CD4-positive, alpha-beta T cell (primary cell): ENCODE measurements at regions not wholly inside any gene's neighbourhood (a gene's known extent, or its start where the extent isn't known, plus 50 kb on each side); places are given as distances from the start of the nearest gene placed in this dataset.

Source experiments
- ATAC-seq: fragments of 200-7000 bp; cut with Tn5 transposase; one replicate; pipeline ENCODE4 v1.10.0; 2022; ENCODE audit warnings: mild to moderate bottlenecking; ENCODE audit not compliant: poor library complexity
- CTCF ChIA-PET: fragments of 350-600 bp; sonication (Branson Sonifier 250); formaldehyde crosslinking; loops from one replicate; lab custom pipeline; 2021; ENCODE audit warnings: antibody characterized with exemption, inconsistent platforms; lab: Charles Lee
- POLR2A ChIA-PET: fragments of 350-600 bp; sonication (Branson Sonifier 250); formaldehyde crosslinking; loops from one replicate; lab custom pipeline; 2021; ENCODE audit warnings: antibody characterized with exemption, inconsistent platforms; lab: Charles Lee
- DNase-seq, 14 experiments: peaks; one replicate each; pipeline ENCODE4 v3.0.0-alpha.2; 2013 to 2020; ENCODE audit warnings: mixed read lengths in 2 of 14
- H3K27ac ChIP-seq, 2 donors: one replicate each; pipeline versions ENCODE4 v1.5.1 to v1.7.0; 2013; ENCODE audit warnings: low read length in 2 of 2, low read depth in 1 of 2, mild to moderate bottlenecking in 1 of 2
- H3K27me3 ChIP-seq, 2 experiments: 1 replicate in 1 of 2; 2 replicates in 1 of 2; pipeline versions ENCODE4 v1.6.1 to v1.7.0; 2013; ENCODE audit warnings: low read length in 2 of 2, control low read depth in 1 of 2, mild to moderate bottlenecking in 1 of 2, moderate library complexity in 1 of 2; ENCODE audit not compliant: insufficient read depth in 2 of 2, control insufficient read depth in 1 of 2
- H3K36me3 ChIP-seq: one replicate; pipeline ENCODE4 v1.6.1; 2013; ENCODE audit warnings: low read length, control low read depth; ENCODE audit not compliant: insufficient read depth
- H3K4me1 ChIP-seq: one replicate; pipeline ENCODE4 v1.6.1; 2013; ENCODE audit warnings: low read length, control low read depth; ENCODE audit not compliant: insufficient read depth
- H3K4me3 ChIP-seq: one replicate; pipeline ENCODE4 v1.5.1; 2013; ENCODE audit warnings: mild to moderate bottlenecking, low read length, moderate library complexity
- H3K9me3 ChIP-seq, 2 experiments: 1 replicate in 1 of 2; 2 replicates in 1 of 2; pipeline versions ENCODE4 v1.6.1 to v1.7.0; 2013; ENCODE audit warnings: low read length in 2 of 2, mild to moderate bottlenecking in 2 of 2, control low read depth in 1 of 2, moderate library complexity in 1 of 2; ENCODE audit not compliant: control insufficient read depth in 1 of 2, insufficient read depth in 1 of 2
- H3K27ac Mint-ChIP-seq: one replicate; pipeline ENCODE4 v1.8.0; 2020; ENCODE audit warnings: mixed read lengths
- H3K27me3 Mint-ChIP-seq: one replicate; pipeline ENCODE4 v1.8.0; 2021; ENCODE audit warnings: mixed read lengths
- H3K36me3 Mint-ChIP-seq: one replicate; pipeline ENCODE4 v1.8.0; 2021; ENCODE audit warnings: low read depth, mixed read lengths
- H3K4me1 Mint-ChIP-seq: one replicate; pipeline ENCODE4 v1.8.0; 2021; ENCODE audit warnings: low read depth, mixed read lengths
- H3K4me3 Mint-ChIP-seq: one replicate; pipeline ENCODE4 v1.8.0; 2020; ENCODE audit warnings: mild to moderate bottlenecking, mixed read lengths
- H3K9me3 Mint-ChIP-seq: one replicate; pipeline ENCODE4 v1.8.0; 2020; ENCODE audit warnings: mixed read lengths
- intact Hi-C, 2 experiments: fragments of 100-400 bp; cut with DNase I in 1 of 2; cut with micrococcal nuclease in 1 of 2; formaldehyde crosslinking; loops; one replicate each; pipeline versions ENCODE4 v1.15.1 to v1.9.0; 2023 to 2025; cut with DNase I, micrococcal nuclease
- TF ChIP-seq, protein P1 (sequence below): fragments of 200-600 bp; IDR thresholded peaks from one replicate; pipeline ENCODE4 v1.8.0; 2022; ENCODE audit warnings: antibody characterized with exemption, mild to moderate bottlenecking

DNA sequence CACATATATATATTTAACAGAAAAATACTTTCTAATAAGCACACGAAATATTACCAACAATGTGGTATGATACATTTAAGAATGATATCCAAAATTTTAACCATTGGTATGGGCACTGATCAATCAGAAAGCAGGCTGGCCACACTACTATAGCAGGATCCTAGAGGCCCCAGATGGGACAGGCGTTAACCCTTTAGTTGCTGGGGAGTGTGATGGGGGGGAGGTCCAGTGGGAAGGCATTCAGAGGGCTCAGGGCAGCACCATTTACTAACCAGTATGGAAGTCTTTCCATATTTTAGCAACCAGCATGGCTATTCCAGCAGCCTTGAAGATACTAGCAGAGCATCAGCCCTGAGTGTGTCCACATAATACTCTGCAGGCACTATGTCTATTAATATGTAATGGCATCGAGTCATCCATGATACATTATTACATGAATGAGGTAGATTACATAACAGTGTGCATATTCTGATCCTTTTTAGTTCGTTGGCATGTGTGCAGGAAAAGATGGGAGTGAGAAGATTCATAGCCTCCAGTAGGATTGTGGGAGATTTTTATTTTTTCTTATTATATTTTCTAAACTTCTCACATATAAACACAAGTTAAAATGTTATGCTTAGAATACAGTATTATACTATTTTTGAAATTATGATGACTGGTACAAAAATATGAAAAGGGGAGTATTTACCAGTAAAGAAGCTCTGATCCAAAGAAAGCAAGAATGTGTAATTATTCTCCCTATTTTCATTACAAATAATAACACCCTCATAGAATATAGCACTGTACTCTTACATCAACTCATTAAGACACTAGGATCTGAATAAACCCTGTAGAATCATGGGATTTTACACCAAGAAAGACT lies 78.9 kb downstream of the FAM217A start:
- H3K4me1 Mint-ChIP-seq, result peaks cover 40% of the 10 kb centered on the region
- Histone ChIP-seq H3K4me1 (no peaks in the 10 kb centered on the region), H3K36me3 (no peaks in the 10 kb centered on the region), H3K27me3 (no peaks in the 10 kb centered on the region), H3K27ac (no peak overlapping the region), H3K9me3 (no peaks in the 10 kb centered on the region), H3K4me3 (no peak overlapping the region)
- intact Hi-C loops, result loop anchor here in 1 of 2 experiments (10.0 kb wide), 1 partner anchor 65 kb away; no protein-coding TSS in a partner anchor
- H3K36me3 Mint-ChIP-seq, result peaks cover 7% of the 10 kb centered on the region
- H3K4me3 Mint-ChIP-seq, result no peak overlapping the region
- TF ChIP-seq, protein P1, sequence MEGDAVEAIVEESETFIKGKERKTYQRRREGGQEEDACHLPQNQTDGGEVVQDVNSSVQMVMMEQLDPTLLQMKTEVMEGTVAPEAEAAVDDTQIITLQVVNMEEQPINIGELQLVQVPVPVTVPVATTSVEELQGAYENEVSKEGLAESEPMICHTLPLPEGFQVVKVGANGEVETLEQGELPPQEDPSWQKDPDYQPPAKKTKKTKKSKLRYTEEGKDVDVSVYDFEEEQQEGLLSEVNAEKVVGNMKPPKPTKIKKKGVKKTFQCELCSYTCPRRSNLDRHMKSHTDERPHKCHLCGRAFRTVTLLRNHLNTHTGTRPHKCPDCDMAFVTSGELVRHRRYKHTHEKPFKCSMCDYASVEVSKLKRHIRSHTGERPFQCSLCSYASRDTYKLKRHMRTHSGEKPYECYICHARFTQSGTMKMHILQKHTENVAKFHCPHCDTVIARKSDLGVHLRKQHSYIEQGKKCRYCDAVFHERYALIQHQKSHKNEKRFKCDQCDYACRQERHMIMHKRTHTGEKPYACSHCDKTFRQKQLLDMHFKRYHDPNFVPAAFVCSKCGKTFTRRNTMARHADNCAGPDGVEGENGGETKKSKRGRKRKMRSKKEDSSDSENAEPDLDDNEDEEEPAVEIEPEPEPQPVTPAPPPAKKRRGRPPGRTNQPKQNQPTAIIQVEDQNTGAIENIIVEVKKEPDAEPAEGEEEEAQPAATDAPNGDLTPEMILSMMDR, result no peak
- H3K27me3 Mint-ChIP-seq, result no peaks in the 10 kb centered on the region
- no peak for DNase-seq
- no peak for ATAC-seq
- POLR2A ChIA-PET, result no interaction called here
- CTCF ChIA-PET, result no interaction called here
- H3K9me3 Mint-ChIP-seq, result no peaks in the 10 kb centered on the region
- no peak overlapping the region for H3K27ac Mint-ChIP-seq

DNA sequence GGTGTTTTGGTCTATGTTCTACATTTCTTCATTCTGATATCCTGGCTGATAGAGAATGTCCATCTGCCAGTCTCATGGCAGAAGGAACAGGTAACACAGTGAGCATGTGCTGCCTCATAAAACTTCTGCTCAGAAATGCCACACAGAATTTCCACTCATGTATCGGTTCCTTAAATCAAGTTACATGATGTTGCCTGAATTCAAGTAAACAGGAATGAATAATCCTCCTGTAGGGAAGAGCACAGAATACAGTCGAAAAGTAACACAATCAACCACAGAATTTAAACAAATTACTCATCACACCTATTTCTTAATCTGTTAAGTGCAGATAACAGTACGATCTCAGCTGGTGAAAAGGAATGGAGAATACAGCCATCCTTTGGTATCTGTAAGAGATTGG lies 74.7 kb downstream of the FAM217A start:
- Mint-ChIP-seq H3K4me1 (peaks cover 52% of the 10 kb centered on the region), H3K36me3 (peaks cover 11% of the 10 kb centered on the region), H3K27ac (no peak overlapping the region), H3K4me3 (no peak overlapping the region), H3K27me3 (no peaks in the 10 kb centered on the region), H3K9me3 (no peaks in the 10 kb centered on the region)
- CTCF ChIA-PET, result no interaction called here
- Histone ChIP-seq H3K9me3 (no peaks in the 10 kb centered on the region), H3K4me3 (no peak overlapping the region), H3K36me3 (peaks cover 2% of the 10 kb centered on the region), H3K27ac (no peak overlapping the region), H3K4me1 (no peaks in the 10 kb centered on the region), H3K27me3 (no peaks in the 10 kb centered on the region)
- intact Hi-C loops, result loop anchor here in 1 of 2 experiments (10.0 kb wide), 1 partner anchor 69 kb away; no protein-coding TSS in a partner anchor
- POLR2A ChIA-PET, result interaction anchor here (1.0 kb wide), 1 partner anchor 14 kb away, joined by 4 read pairs; no protein-coding TSS in a partner anchor
- ATAC-seq (no peak), DNase-seq (no peak)
- TF ChIP-seq, protein P1, result no peak

GRCh38 chr6:4008324-4009047 lies 70.5 kb downstream of the FAM217A start:
- Mint-ChIP-seq H3K27me3 (no peaks in the 10 kb centered on the region), H3K27ac (peak overlapping the region; percentile 10), H3K9me3 (no peaks in the 10 kb centered on the region), H3K36me3 (peaks cover 26% of the 10 kb centered on the region), H3K4me3 (no peak overlapping the region), H3K4me1 (peaks cover 71% of the 10 kb centered on the region)
- TF ChIP-seq, protein P1, result peak; percentile 70
- no peaks in the 10 kb centered on the region for H3K9me3 ChIP-seq
- ChIA-PET CTCF (interaction anchor here (0.8 to 5.1 kb wide), 12 partner anchors 9 to 1243 kb away, joined by 3 to 26 read pairs (median 4); partner anchors contain the start of genes FAM50B and WRNIP1), POLR2A (interaction anchor here (1.5 to 3.4 kb wide), 3 partner anchors 9 to 13 kb away, joined by 8 to 24 read pairs (median 19); a partner anchor contains a TSS)
- DNase-seq, result peak in 5 of 14 experiments; percentile 10 to 80 (median 68)
- H3K36me3 ChIP-seq, result peaks cover 5% of the 10 kb centered on the region
- H3K27me3 ChIP-seq, result no peaks in the 10 kb centered on the region
- no peak overlapping the region for H3K27ac ChIP-seq
- intact Hi-C loops, result loop anchor here (1.0 to 10.0 kb wide), 5 partner anchors 10 to 266 kb away; no protein-coding TSS in a partner anchor
- no peak overlapping the region for H3K4me3 ChIP-seq
- ATAC-seq, result peak; percentile 85
- H3K4me1 ChIP-seq, result peaks cover 15% of the 10 kb centered on the region
